ENCODE measurements at regions not wholly inside any gene's neighbourhood (a gene's known extent, or its start where the extent isn't known, plus 50 kb on each side); places are given as distances from the start of the nearest gene placed in this dataset.

GRCh38 chr15:57857871-57858270 lies 151.4 kb downstream of the POLR2M start:
- Mint-ChIP-seq H3K4me3 (ENCODE audit: low read depth) (no peak overlapping the region), H3K9me3 (ENCODE audit: low read depth) (no peaks in the 10 kb centered on the region), H3K27me3 (peaks cover 30% of the 10 kb centered on the region), H3K36me3 (ENCODE audit: insufficient read depth) (no peaks in the 10 kb centered on the region), H3K4me1 (ENCODE audit: low read depth) (no peaks in the 10 kb centered on the region), H3K27ac (no peak overlapping the region)
- DNase-seq (ENCODE audit: low spot score, unreplicated experiment), result no peak
- no peak for TF ChIP-seq CTCF (IDR thresholded peaks at IDR 0.05; ENCODE audit: unreplicated experiment)

GRCh38 chr15:57859130-57859685 lies 152.7 kb downstream of the POLR2M start:
- DNase-seq (ENCODE audit: low spot score, unreplicated experiment), result no peak
- H3K27ac Mint-ChIP-seq, result no peak overlapping the region

GRCh38 chr15:57861034-57861638 lies 154.6 kb downstream of the POLR2M start:
- TF ChIP-seq CTCF (IDR thresholded peaks at IDR 0.05; ENCODE audit: unreplicated experiment), result peak; percentile 85
- no peaks in the 10 kb centered on the region for H3K36me3 Mint-ChIP-seq (ENCODE audit: insufficient read depth)
- no peaks in the 10 kb centered on the region for H3K9me3 Mint-ChIP-seq (ENCODE audit: low read depth)
- H3K27ac Mint-ChIP-seq, result no peak overlapping the region
- H3K4me1 Mint-ChIP-seq (ENCODE audit: low read depth), result no peaks in the 10 kb centered on the region
- no peak for DNase-seq (ENCODE audit: low spot score, unreplicated experiment)
- peaks cover 36% of the 10 kb centered on the region for H3K27me3 Mint-ChIP-seq
- no peak overlapping the region for H3K4me3 Mint-ChIP-seq (ENCODE audit: low read depth)

More at GRCh38 chr15:57859130-57859685, 152.7 kb downstream of the POLR2M start:
- peaks cover 32% of the 10 kb centered on the region for H3K27me3 Mint-ChIP-seq
- no peak overlapping the region for H3K4me3 Mint-ChIP-seq (ENCODE audit: low read depth)
- H3K9me3 Mint-ChIP-seq (ENCODE audit: low read depth), result no peaks in the 10 kb centered on the region
- H3K36me3 Mint-ChIP-seq (ENCODE audit: insufficient read depth), result no peaks in the 10 kb centered on the region
- H3K4me1 Mint-ChIP-seq (ENCODE audit: low read depth), result no peaks in the 10 kb centered on the region
- no peak for TF ChIP-seq CTCF (IDR thresholded peaks at IDR 0.05; ENCODE audit: unreplicated experiment)

GRCh38 chr15:57861815-57862586 lies 155.5 kb downstream of the POLR2M start:
- peaks cover 36% of the 10 kb centered on the region for H3K27me3 Mint-ChIP-seq
- H3K27ac Mint-ChIP-seq, result no peak overlapping the region
- H3K4me1 Mint-ChIP-seq (ENCODE audit: low read depth), result no peaks in the 10 kb centered on the region
- H3K4me3 Mint-ChIP-seq (ENCODE audit: low read depth), result no peak overlapping the region
- TF ChIP-seq CTCF (IDR thresholded peaks at IDR 0.05; ENCODE audit: unreplicated experiment), result no peak
- H3K9me3 Mint-ChIP-seq (ENCODE audit: low read depth), result no peaks in the 10 kb centered on the region
- H3K36me3 Mint-ChIP-seq (ENCODE audit: insufficient read depth), result no peaks in the 10 kb centered on the region
- no peak for DNase-seq (ENCODE audit: low spot score, unreplicated experiment)

- Mint-ChIP-seq H3K27ac (no peak overlapping the region), H3K4me1 (ENCODE audit: low read depth) (no peaks in the 10 kb centered on the region), H3K36me3 (ENCODE audit: insufficient read depth) (no peaks in the 10 kb centered on the region), H3K9me3 (ENCODE audit: low read depth) (no peaks in the 10 kb centered on the region), H3K4me3 (ENCODE audit: low read depth) (no peak overlapping the region), H3K27me3 (peaks cover 36% of the 10 kb centered on the region)
- no peak for DNase-seq (ENCODE audit: low spot score, unreplicated experiment)
- no peak for TF ChIP-seq CTCF (IDR thresholded peaks at IDR 0.05; ENCODE audit: unreplicated experiment)
These were observed 156.2 kb downstream of the POLR2M start for GRCh38 chr15:57862761-57863160.

Measured in progenitor cell of endocrine pancreas (in vitro differentiated cells).